ENCODE measurements at regions not wholly inside any gene's neighbourhood (a gene's known extent, or its start where the extent isn't known, plus 50 kb on each side); places are given as distances from the start of the nearest gene placed in this dataset.

DNA sequence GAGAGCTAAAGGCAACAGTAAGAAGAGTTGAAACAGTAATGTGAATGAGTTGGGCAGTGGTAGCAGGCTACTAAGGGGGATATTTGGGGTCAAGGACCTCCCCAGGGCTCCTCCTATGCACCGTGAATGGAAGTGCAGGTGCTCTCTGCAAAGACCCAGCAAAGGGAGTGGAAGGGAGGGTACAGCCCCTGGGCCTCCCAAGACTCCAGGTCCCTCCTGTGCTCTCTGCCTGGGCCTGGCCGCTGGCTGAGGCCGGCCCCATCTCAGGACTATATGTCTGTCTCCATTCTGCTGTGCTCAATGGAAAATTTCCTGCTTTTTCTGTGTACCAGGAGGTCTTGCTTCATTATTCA lies 372.1 kb upstream of the MKI67 start:
- no peak for TF ChIP-seq POLR2AphosphoS5 (IDR thresholded peaks at IDR 0.05; ENCODE audit: low read depth, low read length)
- TF ChIP-seq POLR2A (IDR thresholded peaks at IDR 0.05; ENCODE audit: borderline replicate concordance, extremely low read depth, insufficient read depth, insufficient read length) = no peak
- TF ChIP-seq, protein P1, sequence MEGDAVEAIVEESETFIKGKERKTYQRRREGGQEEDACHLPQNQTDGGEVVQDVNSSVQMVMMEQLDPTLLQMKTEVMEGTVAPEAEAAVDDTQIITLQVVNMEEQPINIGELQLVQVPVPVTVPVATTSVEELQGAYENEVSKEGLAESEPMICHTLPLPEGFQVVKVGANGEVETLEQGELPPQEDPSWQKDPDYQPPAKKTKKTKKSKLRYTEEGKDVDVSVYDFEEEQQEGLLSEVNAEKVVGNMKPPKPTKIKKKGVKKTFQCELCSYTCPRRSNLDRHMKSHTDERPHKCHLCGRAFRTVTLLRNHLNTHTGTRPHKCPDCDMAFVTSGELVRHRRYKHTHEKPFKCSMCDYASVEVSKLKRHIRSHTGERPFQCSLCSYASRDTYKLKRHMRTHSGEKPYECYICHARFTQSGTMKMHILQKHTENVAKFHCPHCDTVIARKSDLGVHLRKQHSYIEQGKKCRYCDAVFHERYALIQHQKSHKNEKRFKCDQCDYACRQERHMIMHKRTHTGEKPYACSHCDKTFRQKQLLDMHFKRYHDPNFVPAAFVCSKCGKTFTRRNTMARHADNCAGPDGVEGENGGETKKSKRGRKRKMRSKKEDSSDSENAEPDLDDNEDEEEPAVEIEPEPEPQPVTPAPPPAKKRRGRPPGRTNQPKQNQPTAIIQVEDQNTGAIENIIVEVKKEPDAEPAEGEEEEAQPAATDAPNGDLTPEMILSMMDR (IDR thresholded peaks at IDR 0.05 in 2 of 3, conservative IDR thresholded peaks at IDR 0.05 in 1 of 3; ENCODE audit: borderline replicate concordance in 1 of 3, insufficient read depth in 1 of 3, low read depth in 2 of 3, low read length in 2 of 3) = peak in 1 of 3 experiments; percentile 19; a peak in 2 of 6 replicates
- TF ChIP-seq, protein P2, sequence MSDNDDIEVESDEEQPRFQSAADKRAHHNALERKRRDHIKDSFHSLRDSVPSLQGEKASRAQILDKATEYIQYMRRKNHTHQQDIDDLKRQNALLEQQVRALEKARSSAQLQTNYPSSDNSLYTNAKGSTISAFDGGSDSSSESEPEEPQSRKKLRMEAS (IDR thresholded peaks at IDR 0.05) = no peak
- TF ChIP-seq ELF1 (IDR thresholded peaks at IDR 0.05; ENCODE audit: borderline replicate concordance, low read depth) = no peak
- TF ChIP-seq FOSL1 (IDR thresholded peaks at IDR 0.05; ENCODE audit: low read depth) = no peak
